Sigmoid colon (tissue), 6 donors: ENCODE measurements at regions not wholly inside any gene's neighbourhood (a gene's known extent, or its start where the extent isn't known, plus 50 kb on each side); places are given as distances from the start of the nearest gene placed in this dataset.

Source experiments
- DNase-seq: peaks from one replicate; pipeline ENCODE4 v3.0.0-alpha.2; 2019
- H3K27ac ChIP-seq, 4 donors: fragments of 200-600 bp; sonication (generic); one replicate each; pipeline ENCODE4 v1.5.1; 2016 to 2019; ENCODE audit warnings: mild to moderate bottlenecking in 1 of 4
- H3K27me3 ChIP-seq, 3 donors: fragments of 200-600 bp; sonication (generic); one replicate each; pipeline ENCODE4 v1.5.1; 2019; ENCODE audit warnings: mild to moderate bottlenecking in 1 of 3
- H3K36me3 ChIP-seq, 4 donors: fragments of 200-600 bp; sonication (generic); one replicate each; pipeline ENCODE4 v1.5.1; 2016 to 2019
- H3K4me1 ChIP-seq, 4 donors: fragments of 200-600 bp; sonication (generic); one replicate each; pipeline ENCODE4 v1.5.1; 2017 to 2019
- H3K4me3 ChIP-seq, 4 donors: fragments of 200-600 bp; sonication (generic); one replicate each; pipeline ENCODE4 v1.5.1; 2017 to 2019; ENCODE audit warnings: mild to moderate bottlenecking in 2 of 4, moderate library complexity in 1 of 4
- H3K9me3 ChIP-seq, 4 donors: fragments of 200-600 bp in 3 of 4; sonication (generic) in 3 of 4; one replicate each; pipeline versions ENCODE4 v1.5.1 to v1.6.1; 2013 to 2019
- EP300 ChIP-seq, 4 donors: sonication (generic); formaldehyde crosslinking; IDR thresholded peaks; one replicate each; pipeline ENCODE4 v1.6.1; 2017; ENCODE audit warnings: antibody characterized with exemption in 4 of 4
- POLR2A ChIP-seq, 2 donors: fragments of 450-650 bp; IDR thresholded peaks; one replicate each; pipeline ENCODE4 v1.6.1; 2016; ENCODE audit warnings: antibody characterized with exemption in 2 of 2, mild to moderate bottlenecking in 2 of 2, moderate library complexity in 2 of 2
- POLR2AphosphoS5 ChIP-seq, 4 donors: sonication (generic); formaldehyde crosslinking; IDR thresholded peaks; one replicate each; pipeline ENCODE4 v1.6.1; 2017; ENCODE audit warnings: antibody characterized with exemption in 4 of 4
- WGBS, 2 donors: extraction: QIAGEN DNeasy Blood & Tissue Kit; methylation state at CpG; one replicate each; pipeline ENCODE4 v1.1.7; 2013; 5-methylcytosine and 5-hydroxymethylcytosine counted together
- intact Hi-C: fragments of 100-400 bp; cut with DNase I; formaldehyde crosslinking; loops from one replicate; pipeline ENCODE4 v1.15.1; 2023
- TF ChIP-seq, protein P1 (sequence below), 4 experiments: fragments of 450-650 bp in 3 of 4; fragments of 200-600 bp in 1 of 4; IDR thresholded peaks; one replicate each; pipeline ENCODE4 v1.5.1; 2016 to 2019; ENCODE audit warnings: antibody characterized with exemption in 4 of 4, mild to moderate bottlenecking in 3 of 4, moderate library complexity in 2 of 4
- donor health status: healthy with polysubstance abuse.
- donor health status: healthy.

DNA sequence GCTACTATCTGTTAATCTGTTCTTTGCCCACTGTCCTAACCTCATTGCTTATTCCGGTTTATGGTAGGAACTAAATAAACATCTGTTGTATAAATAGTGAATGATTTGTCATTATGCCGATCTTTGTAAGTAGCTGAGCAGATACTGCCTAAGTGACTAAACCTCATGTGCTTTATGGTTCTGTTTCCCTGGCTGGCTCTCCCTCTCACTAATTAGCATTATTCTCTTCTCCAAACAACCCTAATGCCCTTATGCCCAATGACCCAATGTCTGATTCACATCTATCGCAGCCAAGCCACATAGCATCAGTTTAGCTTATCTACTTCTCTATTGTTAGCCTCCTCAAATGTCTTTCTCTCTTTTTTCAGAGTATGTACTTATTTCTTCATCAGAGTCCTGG, 462.3 kb upstream of the POT1 start:
- WGBS, 2 donors: 36 to 58% methylated on average over 3 of the region's 3 CpGs
- Histone ChIP-seq H3K36me3 (no peaks in the 10 kb centered on the region), H3K27ac (no peak overlapping the region), H3K4me3 (no peak overlapping the region), H3K4me1 (no peaks in the 10 kb centered on the region), H3K27me3 (no peaks in the 10 kb centered on the region), H3K9me3 (no peaks in the 10 kb centered on the region)
- no peak for DNase-seq
- no peak for TF ChIP-seq EP300 (IDR thresholded peaks at IDR 0.05)
- TF ChIP-seq POLR2AphosphoS5 (IDR thresholded peaks at IDR 0.05): no peak
- TF ChIP-seq, protein P1, sequence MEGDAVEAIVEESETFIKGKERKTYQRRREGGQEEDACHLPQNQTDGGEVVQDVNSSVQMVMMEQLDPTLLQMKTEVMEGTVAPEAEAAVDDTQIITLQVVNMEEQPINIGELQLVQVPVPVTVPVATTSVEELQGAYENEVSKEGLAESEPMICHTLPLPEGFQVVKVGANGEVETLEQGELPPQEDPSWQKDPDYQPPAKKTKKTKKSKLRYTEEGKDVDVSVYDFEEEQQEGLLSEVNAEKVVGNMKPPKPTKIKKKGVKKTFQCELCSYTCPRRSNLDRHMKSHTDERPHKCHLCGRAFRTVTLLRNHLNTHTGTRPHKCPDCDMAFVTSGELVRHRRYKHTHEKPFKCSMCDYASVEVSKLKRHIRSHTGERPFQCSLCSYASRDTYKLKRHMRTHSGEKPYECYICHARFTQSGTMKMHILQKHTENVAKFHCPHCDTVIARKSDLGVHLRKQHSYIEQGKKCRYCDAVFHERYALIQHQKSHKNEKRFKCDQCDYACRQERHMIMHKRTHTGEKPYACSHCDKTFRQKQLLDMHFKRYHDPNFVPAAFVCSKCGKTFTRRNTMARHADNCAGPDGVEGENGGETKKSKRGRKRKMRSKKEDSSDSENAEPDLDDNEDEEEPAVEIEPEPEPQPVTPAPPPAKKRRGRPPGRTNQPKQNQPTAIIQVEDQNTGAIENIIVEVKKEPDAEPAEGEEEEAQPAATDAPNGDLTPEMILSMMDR (IDR thresholded peaks at IDR 0.05): no peak
- TF ChIP-seq POLR2A (IDR thresholded peaks at IDR 0.05): no peak
- intact Hi-C loops: no loop called here

GRCh38 chr7:125390981-125391380, 461.4 kb upstream of the POT1 start:
- no peaks in the 10 kb centered on the region for H3K27me3 ChIP-seq
- intact Hi-C loops: no loop called here
- no peak overlapping the region for H3K4me3 ChIP-seq
- H3K4me1 ChIP-seq: no peaks in the 10 kb centered on the region
- TF ChIP-seq EP300 (IDR thresholded peaks at IDR 0.05) (no peak), POLR2A (IDR thresholded peaks at IDR 0.05) (no peak), POLR2AphosphoS5 (IDR thresholded peaks at IDR 0.05) (no peak)
- TF ChIP-seq, protein P1 (IDR thresholded peaks at IDR 0.05): no peak
- H3K36me3 ChIP-seq: no peaks in the 10 kb centered on the region
- H3K27ac ChIP-seq: no peak overlapping the region
- no peaks in the 10 kb centered on the region for H3K9me3 ChIP-seq
- 47 to 55% methylated on average over 3 of the region's 3 CpGs for WGBS, 2 donors
- no peak for DNase-seq

GRCh38 chr7:125386211-125386610, 456.6 kb upstream of the POT1 start:
- Histone ChIP-seq H3K4me1 (no peaks in the 10 kb centered on the region), H3K36me3 (no peaks in the 10 kb centered on the region), H3K27me3 (no peaks in the 10 kb centered on the region), H3K4me3 (no peak overlapping the region), H3K27ac (no peak overlapping the region), H3K9me3 (peaks cover 0 to 2% (median 0%) of the 10 kb centered on the region in 4 donors)
- no peak for DNase-seq
- WGBS, 2 donors: 59 to 76% methylated on average over 3 of the region's 3 CpGs
- intact Hi-C loops: no loop called here
- no peak for TF ChIP-seq EP300 (IDR thresholded peaks at IDR 0.05)
- no peak for TF ChIP-seq POLR2A (IDR thresholded peaks at IDR 0.05)
- no peak for TF ChIP-seq POLR2AphosphoS5 (IDR thresholded peaks at IDR 0.05)
- TF ChIP-seq, protein P1 (IDR thresholded peaks at IDR 0.05): no peak

GRCh38 chr7:125383324-125383723, 453.7 kb upstream of the POT1 start:
- DNase-seq: no peak

DNA sequence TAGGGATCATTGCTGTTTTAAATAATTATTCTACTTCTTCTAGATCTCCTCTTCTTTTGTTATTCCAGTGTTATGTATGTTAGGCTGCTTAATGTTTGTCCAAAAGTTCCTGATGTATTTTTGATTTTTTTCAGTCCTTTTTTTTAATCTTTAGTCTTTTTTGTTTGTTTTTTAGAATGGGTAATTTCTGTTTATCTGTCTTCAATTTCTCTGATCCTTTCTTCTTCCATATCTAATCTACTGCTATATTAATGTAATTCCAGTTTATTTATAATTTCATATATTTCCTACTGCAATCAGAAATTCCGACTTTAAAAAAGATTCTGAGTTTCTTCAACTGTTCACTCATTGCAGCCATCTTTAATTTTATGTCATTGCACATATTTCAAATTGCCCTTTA, 452.8 kb upstream of the POT1 start:
- no peaks in the 10 kb centered on the region for H3K27me3 ChIP-seq
- H3K9me3 ChIP-seq: peaks cover 0 to 2% (median 0%) of the 10 kb centered on the region in 4 donors
- intact Hi-C loops: no loop called here

More at GRCh38 chr7:125383324-125383723, 453.7 kb upstream of the POT1 start:
- no peak for TF ChIP-seq POLR2A (IDR thresholded peaks at IDR 0.05)
- no peak for TF ChIP-seq EP300 (IDR thresholded peaks at IDR 0.05)
- TF ChIP-seq, protein P1 (IDR thresholded peaks at IDR 0.05): no peak
- WGBS, 2 donors: 19 to 49% methylated on average over 2 of the region's 2 CpGs
- Histone ChIP-seq H3K4me1 (no peaks in the 10 kb centered on the region), H3K27me3 (no peaks in the 10 kb centered on the region), H3K36me3 (no peaks in the 10 kb centered on the region), H3K4me3 (no peak overlapping the region), H3K9me3 (peaks cover 0 to 2% (median 0%) of the 10 kb centered on the region in 4 donors), H3K27ac (no peak overlapping the region)
- intact Hi-C loops: no loop called here

More for the DNA sequence above, 452.8 kb upstream of the POT1 start:
- TF ChIP-seq EP300 (IDR thresholded peaks at IDR 0.05) (no peak), POLR2A (IDR thresholded peaks at IDR 0.05) (no peak), POLR2AphosphoS5 (IDR thresholded peaks at IDR 0.05) (no peak)
- TF ChIP-seq, protein P1 (IDR thresholded peaks at IDR 0.05): no peak
- Histone ChIP-seq H3K27ac (no peak overlapping the region), H3K36me3 (no peaks in the 10 kb centered on the region), H3K4me1 (no peaks in the 10 kb centered on the region), H3K4me3 (no peak overlapping the region)
- no peak for DNase-seq
- WGBS, 2 donors: 85 to 90% methylated on average over 1 of the region's 1 CpG
